ENCODE measurements at regions not wholly inside any gene's neighbourhood (a gene's known extent, or its start where the extent isn't known, plus 50 kb on each side); places are given as distances from the start of the nearest gene placed in this dataset.
A peak's percentile ranks its signal among the peaks of the same experiment; 100 is the strongest.

GRCh38 chr15:54850101-54850500 is 346.6 kb downstream of the RSL24D1 start:
- WGBS (ENCODE audit: insufficient coverage), result no CpG with 5 or more reads among the region's 4 CpGs
- no peak overlapping the region for H3K27ac Mint-ChIP-seq
- no peak for TF ChIP-seq CTCF (IDR thresholded peaks at IDR 0.05)

GRCh38 chr15:54843006-54843405 is 353.7 kb downstream of the RSL24D1 start:
- Mint-ChIP-seq H3K9me3 (peaks cover 0 to 8% (median 2%) of the 10 kb centered on the region in 7 donors), H3K36me3 (no peaks in the 10 kb centered on the region), H3K27ac (no peak overlapping the region), H3K4me1 (peaks cover 16% of the 10 kb centered on the region), H3K4me3 (no peak overlapping the region), H3K27me3 (ENCODE audit: low read depth in 3 of 3) (peaks cover 0 to 3% (median 0%) of the 10 kb centered on the region in 3 donors)
- Histone ChIP-seq H3K27ac (ENCODE audit: low read depth in 1 of 2, low read length in 2 of 2) (no peak overlapping the region), H3K79me2 (ENCODE audit: insufficient read depth, low read length) (no peaks in the 10 kb centered on the region), H3K4me3 (replicated peaks in 1 of 3; ENCODE audit: low read depth in 2 of 3, low read length in 3 of 3) (no peak overlapping the region), H3K4me1 (ENCODE audit: control insufficient read depth in 1 of 2, insufficient read depth in 2 of 2, low read length in 2 of 2) (peaks cover 0 to 19% of the 10 kb centered on the region in 2 donors), H3K27me3 (ENCODE audit: control insufficient read depth in 2 of 2, insufficient read depth in 2 of 2, low read length in 2 of 2) (no peaks in the 10 kb centered on the region), H2AFZ (ENCODE audit: insufficient read depth, low read depth, low read length, poor library complexity, severe bottlenecking) (no peak overlapping the region), H3K9ac (ENCODE audit: insufficient read depth, low read length, poor library complexity, severe bottlenecking) (no peak overlapping the region), H3K36me3 (replicated peaks in 1 of 2; ENCODE audit: control insufficient read depth in 1 of 2, insufficient read depth in 2 of 2, low read length in 2 of 2) (no peaks in the 10 kb centered on the region), H3K9me3 (replicated peaks in 1 of 2; ENCODE audit: control insufficient read depth in 1 of 2, insufficient read depth in 1 of 2, low read length in 2 of 2) (no peaks in the 10 kb centered on the region), H4K20me1 (ENCODE audit: insufficient read depth, low read length) (no peaks in the 10 kb centered on the region), H3K4me2 (replicated peaks; ENCODE audit: extremely low read depth, low read length, poor library complexity, severe bottlenecking) (no peak overlapping the region)
- peak in 2 of 3 donors; percentile 0 to 58 for DNase-seq
- no peak for TF ChIP-seq CTCF (IDR thresholded peaks at IDR 0.05)
- intact Hi-C loops (cut with micrococcal nuclease), result no loop called here

More at GRCh38 chr15:54850101-54850500, 346.6 kb downstream of the RSL24D1 start:
- Mint-ChIP-seq H3K4me1 (no peaks in the 10 kb centered on the region), H3K4me3 (no peak overlapping the region), H3K36me3 (no peaks in the 10 kb centered on the region), H3K9me3 (peaks cover 14 to 24% (median 18%) of the 10 kb centered on the region in 7 donors), H3K27me3 (ENCODE audit: low read depth in 3 of 3) (peaks cover 0 to 2% (median 0%) of the 10 kb centered on the region in 3 donors)
- no peaks in the 10 kb centered on the region for H3K27me3 ChIP-seq (ENCODE audit: control insufficient read depth in 2 of 2, insufficient read depth in 2 of 2, low read length in 2 of 2)
- H3K36me3 ChIP-seq (replicated peaks in 1 of 2; ENCODE audit: control insufficient read depth in 1 of 2, insufficient read depth in 2 of 2, low read length in 2 of 2), result no peaks in the 10 kb centered on the region
- intact Hi-C loops (cut with micrococcal nuclease), result no loop called here
- no peak for DNase-seq
- H4K20me1 ChIP-seq (ENCODE audit: insufficient read depth, low read length), result no peaks in the 10 kb centered on the region
- H3K4me2 ChIP-seq (replicated peaks; ENCODE audit: extremely low read depth, low read length, poor library complexity, severe bottlenecking), result no peak overlapping the region
- no peak overlapping the region for H3K4me3 ChIP-seq (replicated peaks in 1 of 3; ENCODE audit: low read depth in 2 of 3, low read length in 3 of 3)
- H3K79me2 ChIP-seq (ENCODE audit: insufficient read depth, low read length), result no peaks in the 10 kb centered on the region
- no peaks in the 10 kb centered on the region for H3K4me1 ChIP-seq (ENCODE audit: control insufficient read depth in 1 of 2, insufficient read depth in 2 of 2, low read length in 2 of 2)
- H3K27ac ChIP-seq (ENCODE audit: low read depth in 1 of 2, low read length in 2 of 2), result no peak overlapping the region
- peaks cover 4 to 7% of the 10 kb centered on the region in 2 donors for H3K9me3 ChIP-seq (replicated peaks in 1 of 2; ENCODE audit: control insufficient read depth in 1 of 2, insufficient read depth in 1 of 2, low read length in 2 of 2)
- H2AFZ ChIP-seq (ENCODE audit: insufficient read depth, low read depth, low read length, poor library complexity, severe bottlenecking), result no peak overlapping the region
- H3K9ac ChIP-seq (ENCODE audit: insufficient read depth, low read length, poor library complexity, severe bottlenecking), result no peak overlapping the region
